Fibroblast of skin of abdomen (primary cell): ENCODE measurements at regions not wholly inside any gene's neighbourhood (a gene's known extent, or its start where the extent isn't known, plus 50 kb on each side); places are given as distances from the start of the nearest gene placed in this dataset.
"Not testable (repeated sequence)": the region's sequence is repeated elsewhere in the genome, so short reads cannot be mapped to it uniquely, and the experiment has no call there.

Experiments
- DNase-seq: peaks from one replicate; pipeline ENCODE4 v3.0.0-alpha.2; 2013

DNA sequence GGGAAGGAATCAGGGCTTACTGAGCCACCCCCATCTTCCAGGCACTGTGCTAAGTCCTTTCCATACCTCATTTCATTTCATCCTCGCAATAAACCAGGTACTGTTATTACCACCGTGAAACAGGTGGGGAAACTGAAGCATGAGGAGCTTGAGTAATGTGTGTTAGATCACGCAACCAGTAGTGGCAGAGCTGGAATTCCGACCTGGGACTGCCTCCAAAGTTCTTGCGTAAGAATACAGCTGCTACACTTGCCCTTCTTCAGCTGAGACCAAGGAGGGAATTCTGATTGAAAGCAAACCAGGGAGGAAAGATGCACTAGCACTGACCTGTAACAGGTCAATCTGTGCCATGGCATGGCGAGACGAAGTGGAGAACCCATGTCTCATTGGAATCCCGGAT is 113.4 kb upstream of the MSX2 start:
- peak; percentile 26 for DNase-seq

DNA sequence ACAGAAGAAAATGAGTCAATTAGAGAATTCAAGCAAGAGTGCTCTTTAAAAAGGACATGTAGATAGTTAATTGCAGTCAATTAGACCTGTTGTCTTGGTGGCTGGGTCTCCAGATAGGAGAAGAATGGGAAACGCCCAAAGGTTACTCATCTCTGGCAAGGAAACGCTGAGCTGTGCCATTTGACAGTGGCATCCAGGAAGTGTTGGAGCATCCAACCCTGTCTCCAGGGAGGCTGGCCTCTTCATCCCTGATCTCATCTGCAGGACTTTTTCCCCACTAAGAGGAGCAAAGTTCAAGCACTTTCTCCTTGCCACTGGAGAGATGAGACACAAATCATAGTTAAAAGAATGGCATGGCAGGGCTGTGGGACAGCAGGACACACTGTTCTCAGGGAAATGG is 111.7 kb upstream of the MSX2 start:
- DNase-seq = no peak

DNA sequence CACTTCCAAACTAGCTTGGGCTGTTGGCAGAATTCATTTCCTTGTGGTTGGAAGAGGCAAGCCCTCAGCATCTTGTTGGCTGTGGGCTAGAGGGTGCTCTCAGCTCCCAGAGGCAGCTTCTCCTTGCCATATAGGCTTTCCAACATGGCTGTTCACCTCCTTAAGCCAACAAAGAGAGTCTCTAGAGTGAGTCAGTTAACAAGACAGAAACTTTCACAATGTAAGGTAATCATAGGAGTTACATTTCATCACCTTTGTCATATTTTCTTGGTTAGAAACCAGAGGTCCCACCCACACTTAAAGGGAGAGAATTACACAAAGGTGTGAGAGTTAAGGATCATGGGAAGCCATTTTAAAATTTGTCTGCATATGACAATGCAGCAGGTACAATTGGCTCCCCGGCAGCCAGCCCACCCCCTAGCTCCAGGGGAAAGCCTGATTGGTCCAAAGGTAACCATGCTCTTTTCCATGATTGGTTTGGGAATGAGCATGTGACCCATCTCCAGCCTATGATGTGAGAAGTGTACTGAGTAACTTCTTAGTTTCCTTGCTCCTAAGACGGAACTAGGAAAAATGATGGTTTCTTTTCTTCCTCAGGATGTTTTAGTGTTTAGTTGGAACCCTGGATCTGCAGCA is 109.8 kb upstream of the MSX2 start:
- DNase-seq = no peak

DNA sequence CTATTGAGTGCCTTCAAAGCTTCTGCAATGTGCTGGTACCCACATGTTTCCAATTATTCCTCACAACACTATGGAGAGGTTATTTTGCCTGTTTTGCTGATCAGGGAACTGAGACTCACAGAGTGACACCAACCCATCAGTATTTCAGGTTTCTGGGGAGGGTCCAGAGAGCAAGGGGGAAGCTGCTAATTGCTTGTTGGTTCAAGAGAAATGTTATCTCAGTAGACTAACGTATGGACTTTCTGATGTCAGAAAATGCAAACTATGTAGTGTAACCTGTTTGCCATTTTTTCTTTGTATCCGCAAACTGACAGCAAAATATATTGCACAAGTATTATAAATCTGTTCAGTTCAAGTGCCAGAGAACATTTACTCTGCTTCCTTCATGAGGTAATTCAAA is 108.3 kb upstream of the MSX2 start:
- no peak for DNase-seq

DNA sequence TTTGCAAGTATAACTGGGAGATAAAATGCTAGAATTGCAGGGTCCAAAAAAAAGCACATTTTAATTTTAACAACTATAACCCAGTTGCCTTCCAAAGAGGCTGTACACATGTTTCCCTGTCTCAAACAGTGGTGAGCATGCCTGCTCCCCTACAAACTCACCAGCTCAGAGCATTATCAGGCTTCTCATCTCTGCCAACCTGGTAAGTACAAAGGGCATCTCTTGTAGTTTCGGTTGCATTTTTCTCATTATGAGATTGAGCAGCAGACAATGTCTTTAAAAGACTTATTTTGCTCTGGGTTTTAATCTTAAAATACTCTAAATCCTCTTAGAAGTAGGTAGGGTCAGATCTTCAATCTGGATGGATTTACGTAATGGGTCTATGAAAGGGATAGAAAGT is 107.1 kb upstream of the MSX2 start:
- no peak for DNase-seq

DNA sequence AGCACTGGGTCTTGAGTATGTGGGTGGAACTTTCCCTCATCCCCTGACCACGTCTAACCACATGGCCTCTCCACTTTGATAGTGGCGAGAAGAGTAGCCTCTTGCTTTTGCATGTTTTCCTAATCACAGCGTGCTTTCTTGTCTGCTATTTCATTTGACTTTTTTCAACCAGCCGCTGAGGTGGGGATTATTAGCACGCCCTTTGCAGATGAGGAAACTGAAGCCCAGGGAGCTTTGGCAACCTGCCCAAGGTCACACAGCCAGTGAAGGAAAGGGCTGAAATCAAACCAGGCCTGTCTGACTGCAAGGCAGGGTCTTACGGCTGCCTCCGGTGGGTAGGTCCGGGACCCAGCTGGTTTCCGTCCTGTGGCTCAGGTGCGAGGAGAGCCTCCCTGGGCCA is 106.5 kb upstream of the MSX2 start:
- no peak for DNase-seq

DNA sequence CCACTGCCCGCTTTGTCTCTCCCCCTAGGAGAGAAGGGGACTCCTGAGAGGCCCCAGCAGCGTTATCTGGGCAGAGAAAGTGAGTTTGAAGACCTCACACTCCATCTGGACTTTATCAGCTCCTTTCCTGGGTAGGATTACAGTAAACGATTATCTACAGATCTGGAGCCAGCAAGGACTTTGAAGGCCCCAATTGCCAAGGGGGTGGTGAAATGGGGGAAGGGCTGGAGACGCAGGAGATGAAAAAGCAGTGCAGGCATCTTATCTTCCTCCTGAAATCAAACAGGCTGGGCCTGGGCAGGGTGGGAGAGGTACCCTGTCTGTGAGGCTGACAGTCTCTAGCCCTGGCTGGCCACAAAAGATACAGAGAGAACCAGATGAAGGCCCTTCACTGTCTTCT is 105.8 kb upstream of the MSX2 start:
- no peak for DNase-seq

DNA sequence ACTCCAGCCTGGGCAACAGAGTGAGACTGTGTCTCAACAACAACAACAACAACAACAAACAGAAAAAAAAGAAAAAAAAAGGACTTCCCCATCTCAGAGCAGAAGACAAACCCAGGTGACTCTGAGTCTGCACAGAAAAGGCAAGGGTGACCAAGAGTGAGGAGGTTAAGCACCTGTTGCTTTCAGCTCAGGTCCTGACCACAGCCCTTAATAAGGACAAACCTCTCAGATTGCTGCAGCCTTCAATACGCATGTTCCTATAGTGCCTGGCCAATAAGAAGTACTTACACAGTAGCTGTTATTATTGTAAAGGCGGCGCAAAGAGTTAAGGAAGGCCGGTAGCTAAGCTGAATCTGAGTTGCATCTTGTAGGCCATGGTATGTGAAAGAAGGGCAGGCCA is 102.3 kb upstream of the MSX2 start:
- no peak for DNase-seq

DNA sequence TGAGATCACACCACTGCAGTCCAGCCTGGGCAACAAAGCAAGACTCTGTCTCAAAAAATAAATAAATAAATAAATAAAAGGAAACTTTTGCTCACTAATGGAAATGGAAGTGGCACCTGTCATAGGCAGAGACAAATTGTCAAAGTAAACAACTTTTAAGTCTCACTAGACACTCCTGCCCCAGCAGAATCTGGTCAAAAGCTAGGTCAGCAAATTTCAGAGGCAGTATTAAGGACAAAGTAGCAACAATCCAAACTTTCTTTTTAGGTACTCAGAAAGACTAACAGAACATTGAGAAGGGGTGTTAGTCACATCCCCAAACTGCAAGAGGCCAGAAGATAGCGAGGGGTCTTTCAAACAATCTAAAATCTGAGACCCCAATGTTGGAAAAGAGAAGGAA is 101.4 kb upstream of the MSX2 start:
- no peak for DNase-seq

DNA sequence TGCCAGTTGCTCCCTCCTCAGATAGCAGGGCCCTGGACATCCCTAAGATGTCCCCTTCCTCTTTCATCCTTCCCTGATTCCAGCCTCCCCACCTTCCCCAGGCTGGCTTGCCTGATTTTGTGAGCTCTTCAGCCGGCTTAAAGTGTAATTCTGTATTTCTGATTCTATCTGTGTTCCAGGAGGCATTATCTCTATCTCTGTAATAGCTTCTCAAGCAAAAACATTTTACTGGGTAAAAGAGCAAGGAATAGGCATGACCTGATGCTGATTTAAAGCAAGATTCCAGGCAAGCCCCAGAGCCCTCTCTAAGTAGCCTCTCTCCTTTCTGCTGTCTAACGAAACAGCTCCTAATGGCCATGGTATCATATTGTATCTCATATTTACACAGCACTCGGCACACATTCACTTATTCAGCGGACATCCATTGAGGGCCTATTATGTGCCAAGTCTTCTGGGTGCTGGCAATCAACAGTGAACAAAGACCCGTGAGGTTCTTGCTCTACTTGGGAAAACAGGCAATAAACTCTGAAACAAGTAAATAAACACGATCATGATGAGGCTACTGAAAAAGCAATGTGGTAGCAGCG is 100.9 kb upstream of the MSX2 start:
- DNase-seq = no peak

DNA sequence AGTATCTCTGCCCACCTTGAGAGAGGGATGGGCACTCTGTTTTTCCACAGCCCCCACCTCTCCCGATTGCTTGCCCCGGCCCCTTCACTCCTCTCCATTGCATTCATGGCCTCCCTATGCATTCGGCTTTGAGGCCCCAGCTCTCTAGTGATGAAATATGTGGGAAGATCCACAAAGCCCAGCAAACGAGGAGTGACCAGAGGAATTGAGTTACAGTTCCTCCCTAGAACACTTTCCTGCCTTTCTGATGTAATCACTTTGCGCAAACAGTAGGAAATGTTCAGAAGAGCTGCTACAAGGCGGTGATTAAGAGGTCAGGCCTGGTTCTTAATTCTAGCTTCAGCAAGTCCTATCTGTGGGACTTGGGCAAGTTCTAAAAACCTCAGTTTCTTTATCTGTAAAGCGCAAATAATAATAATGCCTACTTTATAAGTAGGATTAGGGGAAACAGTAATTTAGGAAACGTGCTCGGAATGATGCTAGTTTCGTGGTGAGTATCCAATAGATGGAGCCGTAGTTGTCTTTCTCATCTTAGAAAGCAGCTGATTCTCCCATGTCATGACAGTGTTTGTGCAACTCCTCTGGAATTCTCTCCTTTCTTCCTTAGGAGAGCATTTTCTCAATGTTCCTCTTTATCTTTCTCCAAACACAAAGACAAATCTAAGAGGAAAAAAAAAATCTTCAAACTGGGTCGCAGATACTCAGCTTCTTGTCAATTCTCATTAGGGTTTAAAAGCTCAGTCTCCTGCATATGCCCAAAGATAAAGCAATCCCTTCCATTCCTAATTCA is 99.5 kb upstream of the MSX2 start:
- DNase-seq = no peak

DNA sequence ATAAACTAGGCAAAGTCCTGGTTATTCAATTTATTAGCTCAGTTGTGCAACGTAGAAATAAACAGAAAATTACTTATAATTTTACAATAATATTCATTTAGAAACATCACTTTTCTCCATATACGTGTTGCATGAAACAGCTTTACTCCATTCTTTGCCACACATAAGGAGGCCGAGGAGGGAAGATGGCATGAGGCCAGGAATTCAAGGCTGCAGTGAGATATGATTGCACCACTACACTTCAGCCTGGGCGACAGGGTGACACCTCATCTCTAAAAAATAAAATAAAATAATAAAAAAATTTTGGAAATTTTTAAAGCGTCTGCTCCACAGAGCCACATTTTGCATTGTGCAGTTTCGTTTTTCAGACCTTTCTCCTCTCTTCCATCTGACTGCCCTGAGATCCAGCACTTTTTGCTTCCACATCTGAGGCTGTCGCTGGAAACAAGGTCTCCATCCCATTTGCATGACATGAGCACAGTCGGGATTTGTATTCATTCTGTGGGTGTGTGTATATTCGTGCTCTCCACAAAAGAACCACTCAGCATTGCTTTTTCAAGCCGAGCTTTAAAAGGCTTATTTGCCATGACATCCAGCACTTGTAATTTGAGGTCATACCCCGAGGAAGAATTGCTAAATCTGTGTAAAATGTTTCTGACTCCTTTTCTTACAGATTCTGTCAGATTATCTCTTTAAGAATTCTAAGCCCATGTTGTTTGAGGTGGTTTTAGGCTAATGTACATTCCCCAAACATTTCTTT is 98.6 kb upstream of the MSX2 start:
- no peak for DNase-seq

DNA sequence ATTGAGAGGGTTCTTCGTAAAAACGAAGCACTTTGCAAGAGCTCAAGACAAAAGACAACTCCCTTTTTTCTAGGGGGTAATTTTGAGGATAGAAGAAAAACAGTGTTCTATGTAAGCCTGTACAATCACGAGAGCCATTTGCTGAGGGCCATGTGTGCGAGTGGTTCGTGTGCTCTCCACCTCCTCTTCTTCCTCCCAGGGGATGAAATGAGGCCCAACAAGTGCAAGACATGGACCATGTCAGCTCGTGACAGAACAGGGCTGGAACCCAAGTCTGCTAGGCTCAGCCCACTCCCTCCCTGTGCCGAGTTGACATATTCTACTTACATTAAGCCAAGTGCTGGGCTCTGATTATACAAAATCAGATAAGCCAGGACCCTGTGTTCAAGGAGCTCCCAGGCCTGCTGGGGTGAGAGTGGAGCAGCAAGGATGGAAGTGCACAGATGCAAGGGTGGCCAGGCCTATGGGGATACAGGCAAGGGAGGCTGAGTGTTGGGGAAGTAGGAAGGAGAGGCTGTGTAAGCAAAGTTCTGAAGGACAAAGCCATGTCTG is 97.9 kb upstream of the MSX2 start:
- DNase-seq = no peak

DNA sequence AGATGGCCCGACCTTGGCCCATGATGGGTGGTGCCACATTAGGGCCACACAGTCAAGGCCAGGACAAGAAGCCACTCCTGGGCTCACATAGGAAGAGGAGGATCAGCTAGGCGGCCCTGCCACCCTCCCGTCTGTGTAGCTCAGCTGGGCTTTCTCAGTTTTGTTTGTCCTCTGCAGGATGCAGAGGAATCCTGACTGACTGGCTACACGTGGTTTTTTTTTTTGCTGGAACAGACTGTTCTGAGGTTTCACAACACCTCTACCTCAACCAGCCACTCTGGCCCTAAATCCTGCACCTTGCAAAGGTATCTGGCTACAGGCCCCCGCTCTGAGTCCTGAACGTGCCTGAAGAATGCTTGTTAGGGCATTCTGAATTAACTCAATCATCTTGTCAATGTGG is 88.3 kb upstream of the MSX2 start:
- no peak for DNase-seq

DNA sequence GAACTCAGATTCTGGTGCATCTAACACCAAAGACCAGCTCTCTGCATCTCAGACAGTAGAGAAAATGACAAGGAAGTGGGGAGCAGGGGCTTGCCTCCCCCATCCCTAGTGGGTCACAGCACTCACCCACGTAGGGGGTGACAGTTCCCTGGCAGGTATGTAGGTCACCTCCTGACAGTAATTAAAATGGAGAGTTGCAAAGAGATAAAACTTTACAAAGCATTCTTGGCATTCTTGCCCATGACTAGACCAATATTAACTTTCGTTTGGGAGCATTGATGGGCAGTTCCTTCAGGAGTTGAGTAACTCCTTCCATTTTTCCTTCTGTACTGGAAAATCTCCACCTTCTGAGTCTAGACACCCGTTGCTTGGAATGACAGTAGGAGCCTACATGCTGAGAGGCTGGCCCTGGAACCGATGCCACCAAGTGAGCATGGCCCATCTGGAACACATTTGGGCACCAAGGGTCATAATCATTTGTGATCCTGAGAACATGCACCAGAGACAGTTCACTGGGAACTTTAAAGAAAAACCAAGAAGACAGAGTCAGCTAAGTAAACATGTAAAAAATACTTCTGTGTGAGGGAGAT is 81.5 kb upstream of the MSX2 start:
- no peak for DNase-seq

DNA sequence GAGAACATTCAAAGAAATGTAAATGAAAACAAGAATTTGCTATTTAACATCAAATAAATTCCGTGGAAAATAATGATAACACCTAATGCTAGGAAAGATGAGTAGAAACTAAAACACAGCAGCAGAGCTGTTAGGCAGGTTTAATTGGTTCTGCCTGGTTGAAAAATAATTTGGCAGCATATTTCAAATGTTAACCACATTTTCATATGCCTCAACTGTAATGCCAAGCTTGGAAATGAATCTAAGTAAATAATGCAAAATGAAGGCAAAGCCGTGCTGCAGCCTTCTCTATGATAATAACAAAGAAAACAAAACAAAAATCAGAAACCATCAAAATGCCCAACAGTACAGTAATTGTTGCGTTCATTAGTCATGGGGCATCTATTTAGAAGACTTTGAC is 79.9 kb upstream of the MSX2 start:
- no peak for DNase-seq

DNA sequence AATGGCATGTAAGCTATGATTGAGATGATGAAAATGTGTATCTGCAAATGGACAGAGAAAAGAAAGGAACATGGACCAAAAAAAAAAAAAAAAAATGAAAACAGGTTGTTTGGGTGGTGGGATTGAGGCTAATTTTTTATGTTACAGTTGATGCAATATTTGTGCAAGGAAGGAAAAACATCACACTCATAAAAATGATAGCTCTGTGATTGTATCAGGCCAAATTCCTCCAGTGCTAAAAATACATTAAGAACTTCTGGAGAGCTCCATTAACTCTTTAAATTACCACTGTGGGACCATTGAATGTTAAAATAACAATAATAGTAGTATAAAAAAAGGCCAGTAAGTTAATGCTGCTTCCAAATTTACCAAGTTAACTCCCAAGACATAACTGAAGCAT is 79.5 kb upstream of the MSX2 start:
- DNase-seq = no peak

DNA sequence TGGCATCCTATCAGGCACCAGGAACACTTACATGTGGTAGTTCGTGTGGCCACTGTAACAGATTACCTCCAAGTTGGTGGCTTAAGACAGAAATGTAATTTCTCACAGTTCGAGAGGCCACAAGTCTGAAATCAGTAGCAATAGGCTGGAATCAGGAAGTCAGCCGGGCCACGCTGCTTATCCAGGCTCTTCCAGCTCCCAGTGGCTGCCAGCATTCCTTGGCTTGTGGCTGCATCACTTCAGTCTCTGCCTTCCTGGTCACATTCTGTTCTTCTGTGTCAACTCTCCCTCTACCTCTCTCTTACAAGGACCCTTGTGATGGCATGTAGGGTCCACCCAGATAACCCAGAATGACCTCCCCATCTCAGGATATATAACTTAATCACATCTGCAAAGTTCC is 78.7 kb upstream of the MSX2 start:
- no peak for DNase-seq

DNA sequence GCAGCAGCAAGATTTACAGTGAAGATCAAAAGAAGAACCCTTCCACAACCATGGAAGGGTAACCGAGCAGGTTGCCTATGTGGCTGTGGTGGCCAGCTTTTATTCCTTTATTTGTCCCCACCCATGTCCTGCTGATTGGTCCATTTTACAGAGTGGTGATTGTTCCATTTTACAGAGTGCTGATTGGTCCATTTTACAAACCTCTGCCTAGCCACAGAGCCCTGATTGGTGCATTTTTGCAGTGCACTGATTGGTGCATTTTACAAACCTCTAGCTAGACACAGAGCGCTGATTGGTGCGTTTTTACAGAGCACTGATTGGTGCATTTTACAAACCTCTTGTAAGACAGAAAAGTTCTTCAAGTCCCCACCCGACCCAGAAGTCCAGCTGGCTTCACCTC is 75.8 kb upstream of the MSX2 start:
- DNase-seq = not testable (repeated sequence)

DNA sequence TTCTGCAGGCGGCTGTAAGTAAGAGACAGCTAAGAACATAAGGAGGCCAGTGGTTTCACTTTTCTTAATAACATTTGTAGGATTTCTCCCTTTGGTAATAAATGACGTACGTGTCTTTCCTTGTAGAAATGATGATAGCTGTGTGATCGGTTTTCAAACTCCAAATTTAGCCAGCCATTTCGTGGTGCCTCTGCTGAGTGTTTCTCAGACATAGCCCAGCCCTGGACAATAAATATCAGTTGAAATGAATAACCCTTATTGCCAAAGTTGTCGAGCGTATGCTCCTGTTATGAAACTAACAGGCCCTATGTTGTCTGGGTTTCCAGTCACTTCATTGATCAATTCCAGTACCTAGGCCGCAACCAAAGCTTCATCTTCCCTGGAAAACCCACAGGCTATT is 75.0 kb upstream of the MSX2 start:
- DNase-seq = no peak

DNA sequence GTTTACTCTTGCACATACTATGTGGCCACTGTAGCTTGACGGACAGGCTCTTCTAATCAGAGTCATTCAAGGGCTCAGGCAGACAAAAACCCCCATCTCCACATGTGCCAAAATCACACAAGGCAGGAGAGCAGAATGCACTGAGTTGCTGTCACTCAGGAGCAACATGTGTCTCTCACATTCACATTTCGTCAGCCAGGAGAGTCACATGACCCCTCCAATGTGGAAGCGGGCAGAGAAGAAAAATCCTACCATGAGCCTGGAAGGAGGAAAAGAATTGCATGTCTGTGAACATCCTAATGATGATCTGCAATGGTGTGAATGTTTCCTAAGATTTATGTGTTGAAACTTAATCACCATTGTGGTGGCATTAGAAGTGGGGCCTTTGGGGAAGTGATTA is 69.9 kb upstream of the MSX2 start:
- DNase-seq = no peak

DNA sequence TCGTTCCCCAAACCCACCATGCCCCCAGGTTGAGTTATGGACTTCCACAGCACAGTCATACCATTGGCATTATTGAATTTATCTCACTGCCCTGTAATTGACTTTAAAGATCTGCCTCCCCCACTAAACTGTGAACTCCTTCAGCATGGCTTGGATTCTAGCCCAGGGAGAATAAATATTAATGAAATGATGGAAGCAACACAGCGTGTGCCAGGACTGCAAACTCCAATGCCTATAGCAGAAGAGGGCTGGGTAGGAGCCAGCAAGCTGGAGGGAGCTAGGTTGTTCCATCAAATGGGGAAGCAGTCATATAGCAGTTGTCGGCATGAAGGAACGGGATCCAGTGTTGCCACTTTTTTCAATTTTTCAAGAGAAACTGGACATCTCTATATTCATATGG is 69.0 kb upstream of the MSX2 start:
- DNase-seq = no peak
